Fibroblast of lung (primary cell): ENCODE measurements at regions not wholly inside any gene's neighbourhood (a gene's known extent, or its start where the extent isn't known, plus 50 kb on each side); places are given as distances from the start of the nearest gene placed in this dataset.

ENCODE experiments used
- DNase-seq, 2 donors: peaks; one replicate each; pipeline versions ENCODE4 v3.0.0 to v3.0.0-alpha.2; 2010; ENCODE audit warnings: low read depth in 2 of 2
- H2AFZ ChIP-seq: 2 replicates; pipeline ENCODE4 v1.5.1; 2012; ENCODE audit warnings: low read length, control low read depth, inconsistent platforms
- H3K27ac ChIP-seq: 2 replicates; pipeline ENCODE4 v1.5.1; 2011; ENCODE audit warnings: low read length, control low read depth; ENCODE audit not compliant: insufficient read depth
- H3K27me3 ChIP-seq: 2 replicates; pipeline ENCODE4 v1.5.1; 2011; ENCODE audit warnings: mild to moderate bottlenecking, low read length; ENCODE audit not compliant: control insufficient read depth, insufficient read depth
- H3K36me3 ChIP-seq: 2 replicates; pipeline ENCODE4 v1.5.1; 2011; ENCODE audit warnings: low read length; ENCODE audit not compliant: control insufficient read depth, insufficient read depth
- H3K4me1 ChIP-seq: 2 replicates; pipeline ENCODE4 v1.5.1; 2011; ENCODE audit warnings: low read length; ENCODE audit not compliant: control insufficient read depth, insufficient read depth; ENCODE audit errors: extremely low read depth
- H3K4me2 ChIP-seq: 2 replicates; pipeline ENCODE4 v1.5.1; 2011; ENCODE audit warnings: low read length, control low read depth; ENCODE audit not compliant: insufficient read depth; ENCODE audit errors: extremely low read depth
- H3K4me3 ChIP-seq, 4 experiments: fragments of 200-600 bp in 1 of 4; sonication (generic) in 1 of 4; replicated peaks in 1 of 4; 2 replicates each; pipeline ENCODE4 v1.5.1; 2011 to 2016; ENCODE audit warnings: low read length in 4 of 4, low read depth in 3 of 4, mild to moderate bottlenecking in 3 of 4, control low read depth in 2 of 4, inconsistent platforms in 1 of 4, mixed read lengths in 1 of 4; ENCODE audit not compliant: insufficient read depth in 1 of 4; ENCODE audit errors: control extremely low read depth in 1 of 4
- H3K79me2 ChIP-seq: 2 replicates; pipeline ENCODE4 v1.5.1; 2012; ENCODE audit warnings: mild to moderate bottlenecking, low read length, inconsistent platforms; ENCODE audit not compliant: control insufficient read depth, insufficient read depth
- H3K9ac ChIP-seq: 2 replicates; pipeline ENCODE4 v1.5.1; 2011; ENCODE audit warnings: mild to moderate bottlenecking, low read length, control low read depth; ENCODE audit not compliant: insufficient read depth
- H3K9me3 ChIP-seq: 2 replicates; pipeline ENCODE4 v1.5.1; 2012; ENCODE audit warnings: low read depth, low read length; ENCODE audit not compliant: control insufficient read depth, insufficient read depth
- H4K20me1 ChIP-seq: 2 replicates; pipeline ENCODE4 v1.5.1; 2011; ENCODE audit warnings: low read length; ENCODE audit not compliant: control insufficient read depth, insufficient read depth; ENCODE audit errors: extremely low read depth
- EZH2 ChIP-seq: IDR thresholded peaks from 2 replicates; pipeline ENCODE4 v1.5.1; 2012; ENCODE audit warnings: low read length, control low read depth, mild to moderate bottlenecking; ENCODE audit errors: missing control alignments
- TF ChIP-seq, protein P1 (sequence below), 2 donors: IDR thresholded peaks in 1 of 2; conservative IDR thresholded peaks in 1 of 2; 1 replicate in 1 of 2; 2 replicates in 1 of 2; pipeline ENCODE4 v1.5.1; 2011 to 2012; ENCODE audit warnings: low read length in 2 of 2, control low read depth in 1 of 2, inconsistent platforms in 1 of 2, low read depth in 1 of 2, mild to moderate bottlenecking in 1 of 2

DNA sequence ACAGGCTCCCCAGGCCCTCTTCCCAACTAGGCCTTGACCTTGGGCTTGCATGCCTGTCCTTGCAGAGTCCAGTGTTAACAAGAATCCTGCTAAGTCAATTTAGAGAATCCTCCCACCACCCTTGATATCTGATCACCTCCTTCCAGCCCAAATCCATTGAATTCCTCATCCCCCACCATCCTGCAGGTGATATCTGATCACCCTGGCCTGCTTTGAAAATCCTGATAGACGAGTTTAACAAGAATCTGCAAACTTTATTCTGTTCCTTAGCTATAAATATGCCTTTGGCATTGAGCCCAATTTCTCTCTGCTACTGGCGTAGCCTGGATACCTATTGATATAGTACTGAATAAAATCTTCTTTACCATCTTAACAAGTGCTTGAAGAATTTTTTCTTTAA is 125.5 kb downstream of the DIRAS2 start:
- no peak overlapping the region for H3K9ac ChIP-seq
- H3K4me2 ChIP-seq, result no peak overlapping the region
- DNase-seq, result no peak
- H3K4me3 ChIP-seq, result no peak overlapping the region
- H3K27ac ChIP-seq, result no peak overlapping the region
- no peaks in the 10 kb centered on the region for H3K4me1 ChIP-seq
- no peaks in the 10 kb centered on the region for H3K27me3 ChIP-seq
- no peaks in the 10 kb centered on the region for H3K79me2 ChIP-seq
- no peaks in the 10 kb centered on the region for H3K9me3 ChIP-seq
- TF ChIP-seq, protein P1, sequence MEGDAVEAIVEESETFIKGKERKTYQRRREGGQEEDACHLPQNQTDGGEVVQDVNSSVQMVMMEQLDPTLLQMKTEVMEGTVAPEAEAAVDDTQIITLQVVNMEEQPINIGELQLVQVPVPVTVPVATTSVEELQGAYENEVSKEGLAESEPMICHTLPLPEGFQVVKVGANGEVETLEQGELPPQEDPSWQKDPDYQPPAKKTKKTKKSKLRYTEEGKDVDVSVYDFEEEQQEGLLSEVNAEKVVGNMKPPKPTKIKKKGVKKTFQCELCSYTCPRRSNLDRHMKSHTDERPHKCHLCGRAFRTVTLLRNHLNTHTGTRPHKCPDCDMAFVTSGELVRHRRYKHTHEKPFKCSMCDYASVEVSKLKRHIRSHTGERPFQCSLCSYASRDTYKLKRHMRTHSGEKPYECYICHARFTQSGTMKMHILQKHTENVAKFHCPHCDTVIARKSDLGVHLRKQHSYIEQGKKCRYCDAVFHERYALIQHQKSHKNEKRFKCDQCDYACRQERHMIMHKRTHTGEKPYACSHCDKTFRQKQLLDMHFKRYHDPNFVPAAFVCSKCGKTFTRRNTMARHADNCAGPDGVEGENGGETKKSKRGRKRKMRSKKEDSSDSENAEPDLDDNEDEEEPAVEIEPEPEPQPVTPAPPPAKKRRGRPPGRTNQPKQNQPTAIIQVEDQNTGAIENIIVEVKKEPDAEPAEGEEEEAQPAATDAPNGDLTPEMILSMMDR (conservative IDR thresholded peaks at IDR 0.05 in 1 of 2, IDR thresholded peaks at IDR 0.05 in 1 of 2; ENCODE audit: low read depth in 1 of 2, low read length in 2 of 2), result no peak
- TF ChIP-seq EZH2, result no peak
- no peak overlapping the region for H2AFZ ChIP-seq
- no peaks in the 10 kb centered on the region for H4K20me1 ChIP-seq
- H3K36me3 ChIP-seq, result no peaks in the 10 kb centered on the region

DNA sequence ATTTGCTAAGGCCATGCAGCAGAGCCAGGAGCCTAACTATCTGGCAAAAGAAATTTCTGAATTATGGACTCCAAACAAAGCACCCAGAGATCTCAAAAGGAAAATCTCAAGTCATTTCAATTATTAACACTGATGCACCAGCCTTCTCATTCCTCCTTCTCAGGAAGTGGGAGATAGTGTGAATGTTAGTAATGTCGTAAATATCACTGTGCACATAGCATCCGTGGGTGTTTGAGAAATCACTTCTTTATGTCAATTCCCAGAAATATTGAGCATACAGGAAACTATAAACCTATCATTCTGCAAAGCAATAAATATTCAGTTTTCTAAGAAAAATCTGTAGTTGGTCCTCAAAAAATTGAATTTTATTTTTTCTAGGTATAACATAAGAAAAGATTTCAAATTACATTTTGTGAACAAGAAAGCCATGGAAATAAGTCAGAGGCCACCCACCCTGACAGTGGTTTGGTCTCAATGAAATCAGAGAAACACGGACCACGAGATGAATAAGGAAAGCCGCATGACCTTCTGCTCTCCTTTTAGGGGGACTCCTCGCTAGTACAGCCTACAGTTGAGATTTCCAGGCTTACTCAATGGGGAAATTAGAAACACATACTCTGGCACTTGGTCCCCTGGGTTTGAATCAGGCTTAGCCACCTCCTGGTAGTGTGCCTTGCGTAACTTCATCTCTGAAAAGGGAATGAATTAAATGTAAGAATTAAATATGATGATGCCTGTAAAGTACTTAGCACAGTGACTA is 120.6 kb downstream of the DIRAS2 start:
- no peak for DNase-seq
- Histone ChIP-seq H3K9me3 (no peaks in the 10 kb centered on the region), H3K9ac (no peak overlapping the region), H4K20me1 (no peaks in the 10 kb centered on the region), H3K27me3 (no peaks in the 10 kb centered on the region), H3K4me1 (no peaks in the 10 kb centered on the region), H3K27ac (no peak overlapping the region), H3K4me2 (no peak overlapping the region), H2AFZ (no peak overlapping the region), H3K79me2 (no peaks in the 10 kb centered on the region), H3K36me3 (no peaks in the 10 kb centered on the region), H3K4me3 (no peak overlapping the region)
- no peak for TF ChIP-seq EZH2
- TF ChIP-seq, protein P1 (conservative IDR thresholded peaks at IDR 0.05 in 1 of 2, IDR thresholded peaks at IDR 0.05 in 1 of 2; ENCODE audit: low read depth in 1 of 2, low read length in 2 of 2), result no peak

DNA sequence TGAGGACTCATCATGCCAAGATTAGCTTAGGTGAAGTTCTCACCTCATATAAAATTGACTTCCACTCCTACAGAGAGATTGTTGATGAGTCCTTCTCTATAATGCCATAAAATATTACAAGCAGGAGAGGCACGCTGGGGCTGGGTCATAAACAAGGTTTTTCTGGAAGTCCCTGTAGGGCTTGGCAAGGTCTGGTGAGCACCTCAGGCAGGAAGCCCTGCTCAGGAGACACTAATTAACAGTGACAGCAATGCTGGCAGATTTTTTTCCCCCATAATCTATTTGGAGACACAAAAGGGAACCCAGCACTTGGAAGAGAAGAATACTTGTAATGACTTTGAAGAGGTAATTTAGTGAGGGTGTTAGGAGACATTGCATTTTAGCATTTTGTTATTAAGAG is 118.7 kb downstream of the DIRAS2 start:
- no peak overlapping the region for H2AFZ ChIP-seq
- no peaks in the 10 kb centered on the region for H4K20me1 ChIP-seq
- no peak for DNase-seq
- H3K4me3 ChIP-seq, result no peak overlapping the region
- no peak overlapping the region for H3K9ac ChIP-seq
- no peaks in the 10 kb centered on the region for H3K9me3 ChIP-seq
- no peak overlapping the region for H3K4me2 ChIP-seq
- no peaks in the 10 kb centered on the region for H3K79me2 ChIP-seq
- H3K27ac ChIP-seq, result no peak overlapping the region
- no peaks in the 10 kb centered on the region for H3K36me3 ChIP-seq
- no peaks in the 10 kb centered on the region for H3K27me3 ChIP-seq
- TF ChIP-seq, protein P1 (conservative IDR thresholded peaks at IDR 0.05 in 1 of 2, IDR thresholded peaks at IDR 0.05 in 1 of 2; ENCODE audit: low read depth in 1 of 2, low read length in 2 of 2), result no peak
- TF ChIP-seq EZH2, result no peak
- no peaks in the 10 kb centered on the region for H3K4me1 ChIP-seq
